Astrocyte of the cerebellum (primary cell): ENCODE measurements at regions not wholly inside any gene's neighbourhood (a gene's known extent, or its start where the extent isn't known, plus 50 kb on each side); places are given as distances from the start of the nearest gene placed in this dataset.
"Not testable (repeated sequence)": the region's sequence is repeated elsewhere in the genome, so short reads cannot be mapped to it uniquely, and the experiment has no call there.

ENCODE experiments used
- DNase-seq: peaks from one replicate; pipeline ENCODE4 v3.0.0-alpha.2; 2011; ENCODE audit warnings: low read depth
- H3K4me3 ChIP-seq: 2 replicates; pipeline ENCODE4 v1.5.1; 2011; ENCODE audit warnings: mild to moderate bottlenecking, low read depth, low read length, moderate library complexity
- in situ Hi-C: cut with HindIII; loops from 2 replicates; pipeline ENCODE4 v1.10.0; 2017; ENCODE audit warnings: low sequenced_read_pairs
- TF ChIP-seq, protein P1 (sequence below): IDR thresholded peaks from 2 replicates; pipeline ENCODE4 v1.5.1; 2012; ENCODE audit warnings: low read length, low read depth, moderate library complexity, mild to moderate bottlenecking; ENCODE audit errors: missing control alignments

GRCh38 chr4:20196476-20196875, 55.2 kb upstream of the SLIT2 start:
- no peak overlapping the region for H3K4me3 ChIP-seq
- no peak for DNase-seq
- TF ChIP-seq, protein P1, sequence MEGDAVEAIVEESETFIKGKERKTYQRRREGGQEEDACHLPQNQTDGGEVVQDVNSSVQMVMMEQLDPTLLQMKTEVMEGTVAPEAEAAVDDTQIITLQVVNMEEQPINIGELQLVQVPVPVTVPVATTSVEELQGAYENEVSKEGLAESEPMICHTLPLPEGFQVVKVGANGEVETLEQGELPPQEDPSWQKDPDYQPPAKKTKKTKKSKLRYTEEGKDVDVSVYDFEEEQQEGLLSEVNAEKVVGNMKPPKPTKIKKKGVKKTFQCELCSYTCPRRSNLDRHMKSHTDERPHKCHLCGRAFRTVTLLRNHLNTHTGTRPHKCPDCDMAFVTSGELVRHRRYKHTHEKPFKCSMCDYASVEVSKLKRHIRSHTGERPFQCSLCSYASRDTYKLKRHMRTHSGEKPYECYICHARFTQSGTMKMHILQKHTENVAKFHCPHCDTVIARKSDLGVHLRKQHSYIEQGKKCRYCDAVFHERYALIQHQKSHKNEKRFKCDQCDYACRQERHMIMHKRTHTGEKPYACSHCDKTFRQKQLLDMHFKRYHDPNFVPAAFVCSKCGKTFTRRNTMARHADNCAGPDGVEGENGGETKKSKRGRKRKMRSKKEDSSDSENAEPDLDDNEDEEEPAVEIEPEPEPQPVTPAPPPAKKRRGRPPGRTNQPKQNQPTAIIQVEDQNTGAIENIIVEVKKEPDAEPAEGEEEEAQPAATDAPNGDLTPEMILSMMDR = no peak
- in situ Hi-C loops = no loop called here

- DNase-seq = no peak
- in situ Hi-C loops = no loop called here
- TF ChIP-seq, protein P1 = no peak
- no peak overlapping the region for H3K4me3 ChIP-seq
Measured at GRCh38 chr4:20195071-20195885, 56.4 kb upstream of the SLIT2 start.

GRCh38 chr4:20194123-20195013, 57.3 kb upstream of the SLIT2 start:
- no peak overlapping the region for H3K4me3 ChIP-seq
- TF ChIP-seq, protein P1 = no peak
- DNase-seq = peak; percentile 63
- in situ Hi-C loops = no loop called here

- H3K4me3 ChIP-seq = no peak overlapping the region
- in situ Hi-C loops = no loop called here
- TF ChIP-seq, protein P1 = no peak
- DNase-seq = no peak
Measured at GRCh38 chr4:20193141-20193936, 58.4 kb upstream of the SLIT2 start.

GRCh38 chr4:20192736-20193135, 59.0 kb upstream of the SLIT2 start:
- in situ Hi-C loops = no loop called here
- no peak for DNase-seq
- TF ChIP-seq, protein P1 = no peak
- H3K4me3 ChIP-seq = no peak overlapping the region

DNA sequence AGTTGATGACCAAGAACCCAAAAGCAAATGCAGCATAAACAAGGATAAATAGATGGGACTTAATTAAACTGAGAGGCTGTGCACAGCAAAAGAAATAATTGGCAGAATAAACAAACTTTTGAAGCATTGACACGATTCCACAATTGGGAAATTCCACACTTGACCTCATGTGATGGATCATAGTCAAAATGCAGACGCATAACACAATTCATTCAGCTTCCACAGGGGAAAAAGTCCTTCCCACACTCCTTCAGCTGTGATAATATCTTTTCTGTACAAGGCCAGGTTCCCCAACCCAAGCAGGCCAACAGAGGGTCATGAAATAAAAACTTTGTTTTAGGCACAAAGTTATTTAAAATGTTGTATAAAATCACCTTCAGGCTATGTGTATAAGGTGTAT, 66.6 kb upstream of the SLIT2 start:
- DNase-seq = no peak
- TF ChIP-seq, protein P1 = no peak
- no peak overlapping the region for H3K4me3 ChIP-seq
- in situ Hi-C loops = no loop called here

DNA sequence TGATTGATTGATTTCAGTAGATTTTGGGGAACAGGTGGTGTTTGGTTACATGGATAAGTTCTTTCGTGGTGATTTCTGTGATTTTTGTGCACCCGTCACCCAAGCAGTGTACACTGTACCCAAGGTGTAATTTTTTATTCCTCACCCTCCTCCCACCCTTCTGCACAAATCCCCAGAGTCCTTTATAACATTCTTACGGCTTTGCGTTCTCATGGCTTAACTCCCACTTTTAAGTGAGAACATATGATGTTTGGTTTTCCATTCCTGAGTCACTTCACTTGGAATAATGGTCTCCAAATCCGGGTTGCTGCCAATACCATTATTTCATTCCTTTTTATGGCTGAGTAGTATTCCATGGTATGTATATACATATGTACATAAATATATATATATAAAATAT, 68.6 kb upstream of the SLIT2 start:
- in situ Hi-C loops, DNase-seq, H3K4me3 ChIP-seq: not testable (repeated sequence)
